Midbrain (tissue), 1 donor: ENCODE measurements at regions not wholly inside any gene's neighbourhood (a gene's known extent, or its start where the extent isn't known, plus 50 kb on each side); places are given as distances from the start of the nearest gene placed in this dataset.

Experiments used
- DNase-seq: peaks from one replicate; lab custom pipeline; 2025; lab: John Stamatoyannopoulos, UW

GRCh38 chr1:222290866-222291265 is 257.0 kb downstream of the HHIPL2 start:
- DNase-seq: no peak

GRCh38 chr1:222288053-222288452 is 259.9 kb downstream of the HHIPL2 start:
- no peak for DNase-seq

- no peak for DNase-seq
Measured at GRCh38 chr1:222286011-222286410, 261.9 kb downstream of the HHIPL2 start.

GRCh38 chr1:222285526-222285925 is 262.4 kb downstream of the HHIPL2 start:
- no peak for DNase-seq

GRCh38 chr1:222284466-222284865 is 263.4 kb downstream of the HHIPL2 start:
- DNase-seq: no peak

- DNase-seq: no peak
Measured at GRCh38 chr1:222283147-222283768, 264.6 kb downstream of the HHIPL2 start.

GRCh38 chr1:222279591-222279990 is 268.3 kb downstream of the HHIPL2 start:
- DNase-seq: no peak

- DNase-seq: no peak
Measured at GRCh38 chr1:222278501-222278900, 269.4 kb downstream of the HHIPL2 start.

- no peak for DNase-seq
Measured at GRCh38 chr1:222275729-222276465, 272.0 kb downstream of the HHIPL2 start.

GRCh38 chr1:222275001-222275728 is 272.7 kb downstream of the HHIPL2 start:
- no peak for DNase-seq

GRCh38 chr1:222266223-222267196 is 281.4 kb downstream of the HHIPL2 start:
- DNase-seq: no peak

GRCh38 chr1:222263791-222264190 is 284.1 kb downstream of the HHIPL2 start:
- no peak for DNase-seq

- no peak for DNase-seq
Measured at GRCh38 chr1:222257027-222257426, 290.9 kb downstream of the HHIPL2 start.

- DNase-seq: no peak
Measured at GRCh38 chr1:222256058-222256457, 291.8 kb downstream of the HHIPL2 start.

- no peak for DNase-seq
Measured at GRCh38 chr1:222252788-222253187, 295.1 kb downstream of the HHIPL2 start.

GRCh38 chr1:222251847-222252246 is 296.1 kb downstream of the HHIPL2 start:
- no peak for DNase-seq

GRCh38 chr1:222250376-222250775 is 297.5 kb downstream of the HHIPL2 start:
- DNase-seq: no peak

GRCh38 chr1:222247811-222248310 is 300.0 kb downstream of the HHIPL2 start:
- DNase-seq: no peak

GRCh38 chr1:222247081-222247480 is 300.8 kb downstream of the HHIPL2 start:
- no peak for DNase-seq

GRCh38 chr1:222243902-222244301 is 304.0 kb downstream of the HHIPL2 start:
- DNase-seq: no peak

- DNase-seq: no peak
Measured at GRCh38 chr1:222242492-222242891, 305.4 kb downstream of the HHIPL2 start.

GRCh38 chr1:222241410-222241809 is 306.5 kb downstream of the HHIPL2 start:
- no peak for DNase-seq
